GM12891 (cell line): ENCODE measurements at regions not wholly inside any gene's neighbourhood (a gene's known extent, or its start where the extent isn't known, plus 50 kb on each side); places are given as distances from the start of the nearest gene placed in this dataset.

Experiments used
- POLR2A ChIP-seq: IDR thresholded peaks from 2 replicates; pipeline ENCODE4 v1.6.1; 2011; ENCODE audit warnings: low read depth, low read length, control low read depth
- POLR2AphosphoS5 ChIP-seq: IDR thresholded peaks from 2 replicates; pipeline ENCODE4 v1.6.1; 2011; ENCODE audit warnings: low read depth, low read length, control low read depth
- POU2F2 ChIP-seq: IDR thresholded peaks from 2 replicates; pipeline ENCODE4 v1.6.1; 2011; ENCODE audit warnings: low read depth, mild to moderate bottlenecking, control low read depth, low read length, moderate library complexity
- SPI1 ChIP-seq: IDR thresholded peaks from 2 replicates; pipeline ENCODE4 v1.6.1; 2011; ENCODE audit warnings: low read depth, low read length, control low read depth
- TAF1 ChIP-seq: IDR thresholded peaks from 2 replicates; pipeline ENCODE4 v1.6.1; 2011; ENCODE audit warnings: low read depth, low read length, control low read depth

DNA sequence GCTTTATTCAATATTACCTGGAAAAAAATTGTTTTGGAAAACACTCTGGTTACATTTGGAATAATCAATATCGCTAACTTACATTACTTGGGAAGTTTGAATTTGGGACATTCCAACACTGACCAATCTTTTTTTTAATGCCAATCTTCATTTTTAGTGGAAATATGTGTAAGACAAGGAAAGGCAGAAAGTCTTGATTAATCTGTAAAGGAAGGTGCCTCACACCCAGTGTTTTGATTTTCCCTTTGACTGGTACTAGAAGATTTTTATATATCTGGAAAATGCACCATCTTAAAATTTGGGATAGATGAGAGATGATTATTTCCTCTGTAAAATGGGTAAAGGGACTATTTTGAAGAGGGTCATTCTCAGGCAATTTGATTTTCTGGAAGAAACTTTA is 879.2 kb upstream of the ZEB2 start:
- TF ChIP-seq POLR2A (no peak), POLR2AphosphoS5 (no peak), SPI1 (no peak), POU2F2 (no peak), TAF1 (no peak)
